HUES48 (cell line): ENCODE measurements at regions not wholly inside any gene's neighbourhood (a gene's known extent, or its start where the extent isn't known, plus 50 kb on each side); places are given as distances from the start of the nearest gene placed in this dataset.

ENCODE experiments used
- H3K27ac ChIP-seq: one replicate; pipeline ENCODE4 v1.7.0; 2013; ENCODE audit warnings: low read depth, low read length, inconsistent platforms
- H3K27me3 ChIP-seq: 2 replicates; pipeline ENCODE4 v1.6.1; 2013; ENCODE audit warnings: mild to moderate bottlenecking, low read length; ENCODE audit not compliant: control insufficient read depth, insufficient read depth
- H3K36me3 ChIP-seq: 2 replicates; pipeline ENCODE4 v1.6.1; 2013; ENCODE audit warnings: low read length; ENCODE audit not compliant: control insufficient read depth, insufficient read depth
- H3K4me1 ChIP-seq: 2 replicates; pipeline ENCODE4 v1.6.1; 2013; ENCODE audit warnings: mild to moderate bottlenecking, low read length; ENCODE audit not compliant: control insufficient read depth, insufficient read depth
- H3K4me3 ChIP-seq: 2 replicates; pipeline ENCODE4 v1.5.1; 2013; ENCODE audit warnings: mild to moderate bottlenecking, low read depth, low read length
- H3K9ac ChIP-seq: 2 replicates; pipeline ENCODE4 v1.6.1; 2013; ENCODE audit warnings: mild to moderate bottlenecking, low read depth, low read length, moderate library complexity
- H3K9me3 ChIP-seq: 2 replicates; pipeline ENCODE4 v1.6.1; 2013; ENCODE audit warnings: low read length; ENCODE audit not compliant: control insufficient read depth, insufficient read depth

DNA sequence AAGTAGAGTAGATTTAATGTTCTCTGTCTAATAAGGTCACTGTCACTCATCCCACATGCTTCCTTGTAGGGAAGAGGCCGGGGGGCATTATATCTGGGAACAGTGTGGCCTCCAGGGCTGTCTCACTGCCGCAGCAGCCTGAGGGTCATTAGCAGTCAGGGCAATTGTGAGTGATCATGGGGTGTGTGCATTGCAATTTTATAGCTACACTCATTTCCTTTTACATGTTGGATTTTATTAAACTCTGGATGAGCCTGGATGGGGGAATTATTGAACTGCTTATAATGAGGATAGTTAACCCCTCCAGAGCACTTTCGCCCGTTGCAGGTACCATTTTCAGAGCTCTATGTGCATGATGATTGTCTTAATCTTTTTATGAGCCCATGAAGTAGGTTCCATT lies 60.9 kb upstream of the DISP3 start:
- Histone ChIP-seq H3K4me1 (peaks cover 16% of the 10 kb centered on the region), H3K36me3 (no peaks in the 10 kb centered on the region), H3K27ac (no peak overlapping the region), H3K9ac (no peak overlapping the region), H3K4me3 (no peak overlapping the region), H3K9me3 (no peaks in the 10 kb centered on the region), H3K27me3 (no peaks in the 10 kb centered on the region)

DNA sequence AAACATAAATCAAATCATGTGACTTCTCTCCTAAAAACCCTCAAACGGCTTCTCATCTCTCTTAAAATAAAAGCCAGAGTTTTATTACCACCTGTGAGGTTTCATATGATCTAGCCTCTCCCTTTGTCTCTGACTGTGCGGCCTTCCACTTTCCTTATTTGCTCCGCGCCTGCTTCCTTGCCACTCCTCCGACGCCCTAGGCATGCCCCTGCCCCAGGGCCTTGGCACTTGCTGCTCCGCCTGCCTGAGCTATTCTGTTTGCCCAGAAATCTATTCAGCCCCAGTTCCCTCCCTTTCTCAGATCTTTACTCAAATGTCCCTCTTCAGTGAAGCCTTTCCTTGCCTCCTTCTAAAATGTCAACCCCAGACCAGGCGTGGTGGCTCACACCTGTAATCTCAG lies 57.5 kb upstream of the DISP3 start:
- Histone ChIP-seq H3K27me3 (no peaks in the 10 kb centered on the region), H3K4me3 (no peak overlapping the region), H3K9ac (no peak overlapping the region), H3K36me3 (no peaks in the 10 kb centered on the region), H3K27ac (no peak overlapping the region), H3K4me1 (peaks cover 9% of the 10 kb centered on the region), H3K9me3 (no peaks in the 10 kb centered on the region)

DNA sequence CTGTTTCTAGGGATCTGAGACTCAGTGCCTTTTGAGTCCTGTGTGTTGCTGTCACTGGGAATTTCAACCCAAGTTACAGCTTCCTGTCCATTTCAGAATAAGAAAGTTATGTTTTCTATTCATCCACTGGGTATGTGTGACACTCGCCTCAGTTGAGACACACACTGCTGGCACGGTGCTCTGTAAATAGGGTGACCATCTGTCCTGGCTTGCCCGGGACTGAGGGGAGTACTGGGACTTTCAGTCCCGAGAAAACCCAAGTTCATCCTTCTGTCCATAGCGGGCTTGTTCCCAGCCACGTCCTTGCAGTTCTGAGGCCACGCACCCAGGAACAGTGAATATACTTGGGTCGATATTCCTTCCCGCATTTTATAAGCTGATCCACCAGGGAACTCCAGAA lies 56.3 kb upstream of the DISP3 start:
- no peaks in the 10 kb centered on the region for H3K27me3 ChIP-seq
- no peak overlapping the region for H3K9ac ChIP-seq
- no peaks in the 10 kb centered on the region for H3K36me3 ChIP-seq

DNA sequence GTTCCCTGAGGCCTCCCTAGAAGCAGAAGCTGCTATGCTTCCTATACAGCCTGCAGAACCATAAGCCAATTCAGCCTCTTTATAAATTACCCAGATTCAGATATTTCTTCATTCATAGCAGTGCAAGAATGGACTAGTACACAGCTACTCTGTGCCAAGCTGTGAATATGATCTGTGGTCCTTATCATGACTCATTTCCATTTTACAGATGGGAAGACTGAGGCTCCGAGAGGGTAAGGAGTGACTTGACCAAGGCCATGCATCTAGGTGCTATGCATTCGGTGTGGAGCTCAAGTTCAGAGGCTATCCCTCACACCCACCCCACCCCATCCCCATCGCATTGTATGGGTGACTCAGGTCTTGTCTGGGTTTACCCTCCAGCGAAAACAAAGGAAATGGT lies 52.3 kb upstream of the DISP3 start:
- Histone ChIP-seq H3K27me3 (no peaks in the 10 kb centered on the region), H3K27ac (no peak overlapping the region), H3K36me3 (no peaks in the 10 kb centered on the region)

More for the DNA sequence above, 56.3 kb upstream of the DISP3 start:
- H3K4me3 ChIP-seq: no peak overlapping the region
- no peaks in the 10 kb centered on the region for H3K4me1 ChIP-seq
- H3K9me3 ChIP-seq: no peaks in the 10 kb centered on the region
- H3K27ac ChIP-seq: no peak overlapping the region

DNA sequence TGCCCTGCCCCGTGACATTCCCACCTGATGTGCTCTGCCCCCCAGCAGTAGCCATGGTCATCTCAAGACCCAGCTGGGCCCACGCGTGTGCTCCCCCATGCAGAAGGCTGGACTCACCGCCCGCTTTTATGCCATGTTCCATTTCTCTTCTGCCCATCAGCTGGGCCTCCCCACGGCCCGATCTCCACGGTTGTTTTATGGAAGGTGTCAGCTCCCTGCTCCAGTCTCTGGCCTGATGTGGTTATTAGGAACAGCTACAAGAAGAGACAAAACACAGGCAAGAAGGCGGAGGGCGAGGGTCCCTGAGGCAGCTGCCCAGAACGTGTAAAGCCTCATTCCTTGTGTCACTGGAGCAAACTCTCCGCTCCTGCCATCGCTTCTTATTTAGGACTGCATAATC lies 50.2 kb upstream of the DISP3 start:
- Histone ChIP-seq H3K9ac (no peak overlapping the region), H3K9me3 (no peaks in the 10 kb centered on the region), H3K27me3 (no peaks in the 10 kb centered on the region), H3K36me3 (no peaks in the 10 kb centered on the region), H3K4me3 (no peak overlapping the region), H3K4me1 (no peaks in the 10 kb centered on the region), H3K27ac (no peak overlapping the region)

More for the DNA sequence above, 52.3 kb upstream of the DISP3 start:
- H3K9me3 ChIP-seq: no peaks in the 10 kb centered on the region
- H3K9ac ChIP-seq: no peak overlapping the region
- H3K4me3 ChIP-seq: no peak overlapping the region
- H3K4me1 ChIP-seq: no peaks in the 10 kb centered on the region
